HCT116 (cell line): ENCODE measurements at regions not wholly inside any gene's neighbourhood (a gene's known extent, or its start where the extent isn't known, plus 50 kb on each side); places are given as distances from the start of the nearest gene placed in this dataset.

Experiments
- ATAC-seq: fragments of 200-7000 bp; cut with Tn5 transposase; 2 replicates; pipeline ENCODE4 v1.9.1; 2020; ENCODE audit warnings: mild to moderate bottlenecking, moderate library complexity
- BruUV-seq: library from RNA; stranded (reverse); fragments of 400-500 nt; replicated peaks from 2 replicates; lab custom pipeline; 2021; lab: Mats Ljungman, UMichigan
- CTCF ChIA-PET: fragments of 300-600 bp; sonication (Branson Sonifier 250); formaldehyde crosslinking; loops from one replicate; lab custom pipeline; 2021; ENCODE audit warnings: antibody characterized with exemption; lab: Charles Lee
- POLR2A ChIA-PET: fragments of 300-600, 350-600 bp; sonication (Branson Sonifier 250); formaldehyde crosslinking; loops from one replicate; lab custom pipeline; 2021; ENCODE audit warnings: antibody characterized with exemption; lab: Charles Lee
- RAD21 ChIA-PET, 2 experiments: fragments of 300-600 bp; sonication (Branson Sonifier 250); formaldehyde crosslinking; loops; one replicate each; lab custom pipeline; 2023; ENCODE audit warnings: low total read pairs in 2 of 2; ENCODE audit not compliant: uncharacterized antibody in 2 of 2, unreplicated experiment in 2 of 2, low non-redundant PET in 1 of 2; lab: Charles Lee
- DNase-seq: peaks from one replicate; pipeline ENCODE4 v3.0.0-alpha.2; 2010; ENCODE audit warnings: low read depth, low spot score
- H2AFZ ChIP-seq: fragments of 200-600 bp; shearing (Covaris generic), sonication (generic); 2 replicates; pipeline ENCODE4 v1.6.1; 2017; ENCODE audit warnings: low read depth, mixed run types, mixed read lengths, antibody characterized with exemption, low read length; ENCODE audit not compliant: poor library complexity, severe bottlenecking
- H3K27ac ChIP-seq: 2 replicates; pipeline ENCODE4 v1.5.1; 2012; ENCODE audit warnings: low read depth, low read length
- H3K27me3 ChIP-seq: fragments of 200-600 bp; sonication (generic); 2 replicates; pipeline ENCODE4 v1.6.1; 2016; ENCODE audit warnings: mixed run types, low read length, mixed read lengths; ENCODE audit not compliant: insufficient read depth
- H3K36me3 ChIP-seq, 2 experiments: fragments of 200-500 bp in 1 of 2; fragments of 200-600 bp in 1 of 2; sonication (Bioruptor generic) in 1 of 2; sonication (generic) in 1 of 2; 2 replicates each; pipeline versions ENCODE4 v1.5.1 to v1.6.1; 2014 to 2016; ENCODE audit warnings: low read length in 2 of 2, inconsistent platforms in 1 of 2, mixed read lengths in 1 of 2, mixed run types in 1 of 2; ENCODE audit not compliant: insufficient read depth in 2 of 2, control insufficient read depth in 1 of 2
- H3K4me1 ChIP-seq, 2 experiments: fragments of 200-600 bp in 1 of 2; sonication (generic) in 1 of 2; 2 replicates each; pipeline versions ENCODE4 v1.5.1 to v1.6.1; 2012 to 2017; ENCODE audit warnings: low read length in 2 of 2, inconsistent platforms in 1 of 2, mild to moderate bottlenecking in 1 of 2, mixed read lengths in 1 of 2, mixed run types in 1 of 2, moderate library complexity in 1 of 2; ENCODE audit not compliant: insufficient read depth in 2 of 2, control insufficient read depth in 1 of 2
- H3K4me2 ChIP-seq: fragments of 200-600 bp; sonication (generic); 2 replicates; pipeline ENCODE4 v1.6.1; 2017; ENCODE audit warnings: mixed run types, low read length, mixed read lengths
- H3K4me3 ChIP-seq, 2 experiments: fragments of 200-600 bp in 1 of 2; sonication (generic) in 1 of 2; replicated peaks in 1 of 2; 2 replicates each; pipeline ENCODE4 v1.5.1; 2011 to 2016; ENCODE audit warnings: low read length in 2 of 2, control low read depth in 1 of 2, low read depth in 1 of 2, mild to moderate bottlenecking in 1 of 2, mixed read lengths in 1 of 2, mixed run types in 1 of 2
- H3K79me2 ChIP-seq: fragments of 200-600 bp; sonication (generic); 2 replicates; pipeline ENCODE4 v1.6.1; 2017; ENCODE audit warnings: mild to moderate bottlenecking, mixed run types, low read length, moderate library complexity, mixed read lengths; ENCODE audit not compliant: insufficient read depth
- H3K9ac ChIP-seq: fragments of 200-600 bp; sonication (generic); 2 replicates; pipeline ENCODE4 v1.6.1; 2016; ENCODE audit warnings: low read length, mixed read lengths
- H3K9me2 ChIP-seq: fragments of 200-600 bp; sonication (generic), shearing (Covaris generic); 2 replicates; pipeline ENCODE4 v1.6.1; 2017; ENCODE audit warnings: mixed run types, mild to moderate bottlenecking, moderate library complexity; ENCODE audit not compliant: insufficient read depth
- H3K9me3 ChIP-seq, 2 experiments: fragments of 200-500 bp in 1 of 2; fragments of 200-600 bp in 1 of 2; sonication (Bioruptor generic) in 1 of 2; sonication (generic) in 1 of 2; 2 replicates each; pipeline ENCODE4 v1.6.1; 2014 to 2017; ENCODE audit warnings: low read length in 2 of 2, mixed read lengths in 2 of 2, inconsistent platforms in 1 of 2, low read depth in 1 of 2, mild to moderate bottlenecking in 1 of 2, mixed run types in 1 of 2, moderate library complexity in 1 of 2; ENCODE audit not compliant: control insufficient read depth in 1 of 2, insufficient read depth in 1 of 2
- H4K20me1 ChIP-seq: fragments of 200-600 bp; sonication (generic), shearing (Covaris generic); 2 replicates; pipeline ENCODE4 v1.6.1; 2017; ENCODE audit warnings: mixed run types, mild to moderate bottlenecking, moderate library complexity; ENCODE audit not compliant: insufficient read depth
- ATF3 ChIP-seq: IDR thresholded peaks from 2 replicates; pipeline ENCODE4 v1.6.1; 2012
- CEBPB ChIP-seq: IDR thresholded peaks from 2 replicates; pipeline ENCODE4 v1.6.1; 2012; ENCODE audit warnings: low read depth
- EZH2phosphoT487 ChIP-seq: fragments of 200-600 bp; IDR thresholded peaks from 2 replicates; pipeline ENCODE4 v1.6.1; 2018; ENCODE audit warnings: antibody characterized with exemption, borderline replicate concordance
- FOSL1 ChIP-seq: IDR thresholded peaks from 2 replicates; pipeline ENCODE4 v1.6.1; 2012; ENCODE audit warnings: low read depth
- JUND ChIP-seq: IDR thresholded peaks from 2 replicates; pipeline ENCODE4 v1.6.1; 2012
- POLR2A ChIP-seq: IDR thresholded peaks from 2 replicates; pipeline ENCODE4 v1.7.0; 2011; ENCODE audit warnings: borderline replicate concordance; ENCODE audit not compliant: insufficient read depth, insufficient read length; ENCODE audit errors: extremely low read depth
- RAD21 ChIP-seq: IDR thresholded peaks from 2 replicates; pipeline ENCODE4 v1.6.1; 2012; ENCODE audit warnings: low read depth, mild to moderate bottlenecking
- SRF ChIP-seq: IDR thresholded peaks from 2 replicates; pipeline ENCODE4 v1.6.1; 2012; ENCODE audit warnings: low read depth
- TCF7L2 ChIP-seq: IDR thresholded peaks from 2 replicates; pipeline ENCODE4 v1.7.0; 2011; ENCODE audit warnings: borderline replicate concordance, inconsistent platforms; ENCODE audit not compliant: insufficient read depth, insufficient read length; ENCODE audit errors: extremely low read depth
- ZBTB33 ChIP-seq: IDR thresholded peaks from 2 replicates; pipeline ENCODE4 v1.6.1; 2011; ENCODE audit warnings: mild to moderate bottlenecking, low read length, moderate library complexity; ENCODE audit not compliant: insufficient replicate concordance; ENCODE audit errors: extremely low read depth
- ZFX ChIP-seq: fragments of 450-650 bp; IDR thresholded peaks from 2 replicates; pipeline ENCODE4 v1.6.1; 2017
- ZNF274 ChIP-seq: fragments of 200-500 bp; sonication (Bioruptor generic); IDR thresholded peaks from 2 replicates; pipeline ENCODE4 v1.6.1; 2014; ENCODE audit warnings: mild to moderate bottlenecking, low read depth, low read length, inconsistent platforms
- intact Hi-C: fragments of 100-400 bp; cut with micrococcal nuclease; formaldehyde crosslinking; loops from 2 replicates; pipeline ENCODE4 v1.10.0; 2022
- TF ChIP-seq, protein P1 (sequence below): IDR thresholded peaks from 2 replicates; pipeline ENCODE4 v1.6.1; 2012

GRCh38 chr6:75550544-75551167 is 51.0 kb upstream of the SENP6 start:
- POLR2A ChIA-PET = no interaction called here
- no TSS peak for BruUV-seq
- CTCF ChIA-PET = no interaction called here

GRCh38 chr6:75551367-75551952 is 50.2 kb upstream of the SENP6 start:
- no peak for ATAC-seq
- TF ChIP-seq CEBPB (no peak), POLR2A (no peak), ZFX (no peak), RAD21 (no peak), ZBTB33 (no peak), TCF7L2 (no peak), EZH2phosphoT487 (no peak), ZNF274 (no peak), ATF3 (no peak), SRF (no peak), FOSL1 (no peak), JUND (no peak)
- TF ChIP-seq, protein P1, sequence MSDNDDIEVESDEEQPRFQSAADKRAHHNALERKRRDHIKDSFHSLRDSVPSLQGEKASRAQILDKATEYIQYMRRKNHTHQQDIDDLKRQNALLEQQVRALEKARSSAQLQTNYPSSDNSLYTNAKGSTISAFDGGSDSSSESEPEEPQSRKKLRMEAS = no peak

More at GRCh38 chr6:75550544-75551167, 51.0 kb upstream of the SENP6 start:
- Histone ChIP-seq H3K79me2 (no peaks in the 10 kb centered on the region), H2AFZ (no peak overlapping the region), H3K9me2 (no peaks in the 10 kb centered on the region), H3K9ac (no peak overlapping the region), H3K4me2 (no peak overlapping the region), H3K9me3 (no peaks in the 10 kb centered on the region), H4K20me1 (no peaks in the 10 kb centered on the region), H3K4me3 (no peak overlapping the region), H3K4me1 (no peaks in the 10 kb centered on the region), H3K36me3 (no peaks in the 10 kb centered on the region), H3K27me3 (no peaks in the 10 kb centered on the region), H3K27ac (no peak overlapping the region)
- TF ChIP-seq ZBTB33 = no peak
- intact Hi-C loops = no loop called here
- ATAC-seq (no peak), DNase-seq (no peak)
- RAD21 ChIA-PET = no interaction called here

More at GRCh38 chr6:75551367-75551952, 50.2 kb upstream of the SENP6 start:
- no TSS peak for BruUV-seq
- Histone ChIP-seq H3K4me1 (no peaks in the 10 kb centered on the region), H3K27me3 (no peaks in the 10 kb centered on the region), H3K9ac (no peak overlapping the region), H3K9me3 (no peaks in the 10 kb centered on the region), H3K36me3 (no peaks in the 10 kb centered on the region), H3K4me2 (no peak overlapping the region), H3K4me3 (no peak overlapping the region), H3K27ac (no peak overlapping the region), H3K79me2 (no peaks in the 10 kb centered on the region), H2AFZ (no peak overlapping the region), H4K20me1 (no peaks in the 10 kb centered on the region), H3K9me2 (no peaks in the 10 kb centered on the region)
- ChIA-PET RAD21 (no interaction called here), POLR2A (no interaction called here), CTCF (no interaction called here)
- no peak for DNase-seq
- intact Hi-C loops = no loop called here
